DND-41 (cell line): ENCODE measurements at regions not wholly inside any gene's neighbourhood (a gene's known extent, or its start where the extent isn't known, plus 50 kb on each side); places are given as distances from the start of the nearest gene placed in this dataset.

Experiments
- EZH2 ChIP-seq: IDR thresholded peaks from 3 replicates; pipeline ENCODE4 v1.6.1; 2012; ENCODE audit warnings: borderline replicate concordance, low read depth, mild to moderate bottlenecking, moderate library complexity, low read length, inconsistent platforms; ENCODE audit not compliant: severe bottlenecking
- TF ChIP-seq, protein P1 (sequence below): IDR thresholded peaks from 2 replicates; pipeline ENCODE4 v1.5.1; 2012; ENCODE audit warnings: borderline replicate concordance, low read length, moderate library complexity, mild to moderate bottlenecking; ENCODE audit not compliant: poor library complexity, severe bottlenecking; ENCODE audit errors: extremely low read depth

- TF ChIP-seq, protein P1, sequence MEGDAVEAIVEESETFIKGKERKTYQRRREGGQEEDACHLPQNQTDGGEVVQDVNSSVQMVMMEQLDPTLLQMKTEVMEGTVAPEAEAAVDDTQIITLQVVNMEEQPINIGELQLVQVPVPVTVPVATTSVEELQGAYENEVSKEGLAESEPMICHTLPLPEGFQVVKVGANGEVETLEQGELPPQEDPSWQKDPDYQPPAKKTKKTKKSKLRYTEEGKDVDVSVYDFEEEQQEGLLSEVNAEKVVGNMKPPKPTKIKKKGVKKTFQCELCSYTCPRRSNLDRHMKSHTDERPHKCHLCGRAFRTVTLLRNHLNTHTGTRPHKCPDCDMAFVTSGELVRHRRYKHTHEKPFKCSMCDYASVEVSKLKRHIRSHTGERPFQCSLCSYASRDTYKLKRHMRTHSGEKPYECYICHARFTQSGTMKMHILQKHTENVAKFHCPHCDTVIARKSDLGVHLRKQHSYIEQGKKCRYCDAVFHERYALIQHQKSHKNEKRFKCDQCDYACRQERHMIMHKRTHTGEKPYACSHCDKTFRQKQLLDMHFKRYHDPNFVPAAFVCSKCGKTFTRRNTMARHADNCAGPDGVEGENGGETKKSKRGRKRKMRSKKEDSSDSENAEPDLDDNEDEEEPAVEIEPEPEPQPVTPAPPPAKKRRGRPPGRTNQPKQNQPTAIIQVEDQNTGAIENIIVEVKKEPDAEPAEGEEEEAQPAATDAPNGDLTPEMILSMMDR = no peak
- no peak for TF ChIP-seq EZH2
Observed at GRCh38 chrX:21014326-21014725, 359.9 kb upstream of the CNKSR2 start.
